HFFc6 (cell line): ENCODE measurements at regions not wholly inside any gene's neighbourhood (a gene's known extent, or its start where the extent isn't known, plus 50 kb on each side); places are given as distances from the start of the nearest gene placed in this dataset.
"Not testable (repeated sequence)": the region's sequence is repeated elsewhere in the genome, so short reads cannot be mapped to it uniquely, and the experiment has no call there.

Source experiments
- DNase-seq: peaks from one replicate; pipeline ENCODE4 v3.0.0-alpha.2; 2018
- H3K27ac Mint-ChIP-seq: 2 replicates; pipeline ENCODE4 v1.8.0; 2020; ENCODE audit warnings: mild to moderate bottlenecking, mixed read lengths
- H3K27me3 Mint-ChIP-seq: 2 replicates; pipeline ENCODE4 v1.8.0; 2021; ENCODE audit warnings: mild to moderate bottlenecking, moderate library complexity, mixed read lengths; ENCODE audit not compliant: insufficient read depth
- H3K36me3 Mint-ChIP-seq: 2 replicates; pipeline ENCODE4 v1.8.0; 2021; ENCODE audit warnings: low read depth, mixed read lengths
- H3K4me1 Mint-ChIP-seq: 2 replicates; pipeline ENCODE4 v1.8.0; 2020; ENCODE audit warnings: low read depth, mixed read lengths
- H3K4me3 Mint-ChIP-seq: 2 replicates; pipeline ENCODE4 v1.8.0; 2020; ENCODE audit warnings: mild to moderate bottlenecking, moderate library complexity, mixed read lengths
- H3K9me3 Mint-ChIP-seq: 2 replicates; pipeline ENCODE4 v1.8.0; 2020; ENCODE audit warnings: mild to moderate bottlenecking, mixed read lengths
- CTCF ChIP-seq: fragments of 200-600 bp; sonication (generic); IDR thresholded peaks from 2 replicates; pipeline ENCODE4 v1.5.0; 2021; ENCODE audit warnings: antibody characterized with exemption, mild to moderate bottlenecking

- H3K27me3 Mint-ChIP-seq: peaks cover 8% of the 10 kb centered on the region
Measured at GRCh38 chr9:97132865-97133264, 93.9 kb upstream of the CTSV start.

GRCh38 chr9:97130864-97131263, 91.9 kb upstream of the CTSV start:
- not testable (repeated sequence) for DNase-seq, H3K27me3 Mint-ChIP-seq, H3K4me3 Mint-ChIP-seq, H3K36me3 Mint-ChIP-seq, H3K27ac Mint-ChIP-seq, H3K4me1 Mint-ChIP-seq
- peaks cover 14% of the 10 kb centered on the region for H3K9me3 Mint-ChIP-seq

More at GRCh38 chr9:97132865-97133264, 93.9 kb upstream of the CTSV start:
- Mint-ChIP-seq H3K9me3 (peaks cover 14% of the 10 kb centered on the region), H3K36me3 (no peaks in the 10 kb centered on the region), H3K4me1 (no peaks in the 10 kb centered on the region), H3K4me3 (no peak overlapping the region), H3K27ac (no peak overlapping the region)
- TF ChIP-seq CTCF: no peak
- DNase-seq: no peak

GRCh38 chr9:97130387-97130786, 91.4 kb upstream of the CTSV start:
- H3K4me3 Mint-ChIP-seq, H3K27me3 Mint-ChIP-seq, DNase-seq, H3K4me1 Mint-ChIP-seq, H3K27ac Mint-ChIP-seq, H3K36me3 Mint-ChIP-seq: not testable (repeated sequence)
- peaks cover 14% of the 10 kb centered on the region for H3K9me3 Mint-ChIP-seq

- Mint-ChIP-seq H3K4me3 (no peak overlapping the region), H3K27ac (no peak overlapping the region), H3K36me3 (no peaks in the 10 kb centered on the region), H3K27me3 (peaks cover 10% of the 10 kb centered on the region), H3K9me3 (peaks cover 14% of the 10 kb centered on the region), H3K4me1 (no peaks in the 10 kb centered on the region)
- TF ChIP-seq CTCF: no peak
- DNase-seq: no peak
Measured at GRCh38 chr9:97128919-97129318, 90.0 kb upstream of the CTSV start.

- H3K36me3 Mint-ChIP-seq: no peaks in the 10 kb centered on the region
- no peak overlapping the region for H3K27ac Mint-ChIP-seq
- H3K4me1 Mint-ChIP-seq: no peaks in the 10 kb centered on the region
- peaks cover 6% of the 10 kb centered on the region; the same call in 1 of the 2 replicates for H3K27me3 Mint-ChIP-seq
- no peak for DNase-seq
- peaks cover 4% of the 10 kb centered on the region; the same call in 1 of the 2 replicates for H3K9me3 Mint-ChIP-seq
- H3K4me3 Mint-ChIP-seq: no peak overlapping the region
- TF ChIP-seq CTCF: no peak
Measured at GRCh38 chr9:97124256-97124655, 85.3 kb upstream of the CTSV start.

GRCh38 chr9:97110696-97111095, 71.8 kb upstream of the CTSV start:
- Mint-ChIP-seq H3K36me3 (no peaks in the 10 kb centered on the region), H3K4me3 (no peak overlapping the region)
- no peak for DNase-seq

More at GRCh38 chr9:97110696-97111095, 71.8 kb upstream of the CTSV start:
- TF ChIP-seq CTCF: no peak
- H3K27me3 Mint-ChIP-seq: peaks cover 11% of the 10 kb centered on the region
- H3K4me1 Mint-ChIP-seq: no peaks in the 10 kb centered on the region
- H3K9me3 Mint-ChIP-seq: no peaks in the 10 kb centered on the region
- H3K27ac Mint-ChIP-seq: no peak overlapping the region
